ENCODE measurements at regions not wholly inside any gene's neighbourhood (a gene's known extent, or its start where the extent isn't known, plus 50 kb on each side); places are given as distances from the start of the nearest gene placed in this dataset.
A peak's percentile ranks its signal among the peaks of the same experiment; 100 is the strongest.

- Mint-ChIP-seq H3K27me3 (ENCODE audit: insufficient read depth, low read depth, poor library complexity) (no peaks in the 10 kb centered on the region), H3K9me3 (no peaks in the 10 kb centered on the region), H3K36me3 (ENCODE audit: low read depth) (no peaks in the 10 kb centered on the region), H3K4me1 (no peaks in the 10 kb centered on the region), H3K27ac (no peak overlapping the region), H3K4me3 (no peak overlapping the region)
- DNase-seq (ENCODE audit: low spot score) (no peak), ATAC-seq (no peak)
- Histone ChIP-seq H3F3A (replicated peaks; ENCODE audit: low read depth) (no peaks in the 10 kb centered on the region), H3K27me3 (ENCODE audit: insufficient read depth) (no peaks in the 10 kb centered on the region), H3K4me2 (no peak overlapping the region), H3K9me2 (ENCODE audit: insufficient read depth) (no peaks in the 10 kb centered on the region), H3K36me3 (ENCODE audit: insufficient read depth) (no peaks in the 10 kb centered on the region), H4K20me1 (replicated peaks; ENCODE audit: insufficient read depth) (no peaks in the 10 kb centered on the region), H3K4me3 (no peak overlapping the region), H2AFZ (no peak overlapping the region), H3K4me1 (ENCODE audit: insufficient read depth) (no peaks in the 10 kb centered on the region), H3K79me2 (replicated peaks; ENCODE audit: insufficient read depth) (no peaks in the 10 kb centered on the region), H3K27ac (ENCODE audit: low read depth) (no peak overlapping the region)
- TF ChIP-seq EZH2 (IDR thresholded peaks at IDR 0.05; ENCODE audit: low read depth, unreplicated experiment): no peak
- TF ChIP-seq CREB1 (CRISPR knock-in tag; IDR thresholded peaks at IDR 0.05; ENCODE audit: low read depth): no peak
- TF ChIP-seq NANOG (IDR thresholded peaks at IDR 0.05; ENCODE audit: borderline replicate concordance): no peak
- TF ChIP-seq CTCF (conservative IDR thresholded peaks at IDR 0.05; ENCODE audit: low read depth in 2 of 2): no peak
Observed at GRCh38 chr10:64312876-64313275, 791.7 kb downstream of the REEP3 start.

GRCh38 chr10:64313967-64314366 is 792.8 kb downstream of the REEP3 start:
- no peaks in the 10 kb centered on the region for H4K20me1 ChIP-seq (replicated peaks; ENCODE audit: insufficient read depth)
- Mint-ChIP-seq H3K27ac (no peak overlapping the region), H3K9me3 (no peaks in the 10 kb centered on the region), H3K27me3 (ENCODE audit: insufficient read depth, low read depth, poor library complexity) (no peaks in the 10 kb centered on the region), H3K4me3 (no peak overlapping the region), H3K36me3 (ENCODE audit: low read depth) (no peaks in the 10 kb centered on the region), H3K4me1 (no peaks in the 10 kb centered on the region)
- no peaks in the 10 kb centered on the region for H3K9me2 ChIP-seq (ENCODE audit: insufficient read depth)
- no peaks in the 10 kb centered on the region for H3K27me3 ChIP-seq (ENCODE audit: insufficient read depth)
- no peaks in the 10 kb centered on the region for H3K36me3 ChIP-seq (ENCODE audit: insufficient read depth)
- 0 out of 2 replicates have a peak overlapping the region, but pooled peaks have one; percentile 15 for H2AFZ ChIP-seq
- H3K4me1 ChIP-seq (ENCODE audit: insufficient read depth): no peaks in the 10 kb centered on the region
- no peak overlapping the region for H3K4me3 ChIP-seq
- DNase-seq (ENCODE audit: low spot score): no peak
- no peak for ATAC-seq
- H3K79me2 ChIP-seq (replicated peaks; ENCODE audit: insufficient read depth): no peaks in the 10 kb centered on the region
- H3F3A ChIP-seq (replicated peaks; ENCODE audit: low read depth): no peaks in the 10 kb centered on the region
- no peak for TF ChIP-seq EZH2phosphoT487 (IDR thresholded peaks at IDR 0.05; ENCODE audit: unreplicated experiment)
- H3K27ac ChIP-seq (ENCODE audit: low read depth): no peak overlapping the region
- H3K4me2 ChIP-seq: no peak overlapping the region

- Histone ChIP-seq H3K36me3 (ENCODE audit: insufficient read depth) (no peaks in the 10 kb centered on the region), H3F3A (replicated peaks; ENCODE audit: low read depth) (no peaks in the 10 kb centered on the region), H3K4me1 (ENCODE audit: insufficient read depth) (no peaks in the 10 kb centered on the region), H3K27me3 (ENCODE audit: insufficient read depth) (no peaks in the 10 kb centered on the region), H3K4me3 (no peak overlapping the region), H3K27ac (ENCODE audit: low read depth) (no peak overlapping the region), H4K20me1 (replicated peaks; ENCODE audit: insufficient read depth) (no peaks in the 10 kb centered on the region), H3K79me2 (replicated peaks; ENCODE audit: insufficient read depth) (no peaks in the 10 kb centered on the region), H2AFZ (peak overlapping the region; percentile 77; the same call in 1 of the 2 replicates), H3K4me2 (no peak overlapping the region), H3K9me2 (ENCODE audit: insufficient read depth) (no peaks in the 10 kb centered on the region)
- Mint-ChIP-seq H3K4me1 (no peaks in the 10 kb centered on the region), H3K27me3 (ENCODE audit: insufficient read depth, low read depth, poor library complexity) (no peaks in the 10 kb centered on the region), H3K4me3 (no peak overlapping the region), H3K27ac (no peak overlapping the region), H3K9me3 (no peaks in the 10 kb centered on the region), H3K36me3 (ENCODE audit: low read depth) (no peaks in the 10 kb centered on the region)
- DNase-seq (ENCODE audit: low spot score): no peak
- ATAC-seq: no peak
- TF ChIP-seq STAT1 (IDR thresholded peaks at IDR 0.05; ENCODE audit: unreplicated experiment) (no peak), REST (IDR thresholded peaks at IDR 0.05; ENCODE audit: unreplicated experiment) (no peak)
Observed at GRCh38 chr10:64316416-64316815, 795.2 kb downstream of the REEP3 start.
